HG03354 (cell line): ENCODE measurements at regions not wholly inside any gene's neighbourhood (a gene's known extent, or its start where the extent isn't known, plus 50 kb on each side); places are given as distances from the start of the nearest gene placed in this dataset.
"Not testable (repeated sequence)": the region's sequence is repeated elsewhere in the genome, so short reads cannot be mapped to it uniquely, and the experiment has no call there.

ENCODE experiments used
- ATAC-seq: cut with Tn5 transposase; IDR thresholded peaks from one replicate; pipeline ENCODE4 v1.9.1; 2021; ENCODE audit warnings: mild to moderate bottlenecking; ENCODE audit not compliant: unreplicated experiment, poor library complexity, severe bottlenecking

GRCh38 chr6:86502497-86502896 is 434.8 kb upstream of the HTR1E start:
- ATAC-seq = no peak

GRCh38 chr6:86500035-86500434 is 437.3 kb upstream of the HTR1E start:
- ATAC-seq = no peak

GRCh38 chr6:86489042-86489441 is 448.3 kb upstream of the HTR1E start:
- ATAC-seq = not testable (repeated sequence)

- ATAC-seq = no peak
These were observed 449.6 kb upstream of the HTR1E start for GRCh38 chr6:86487660-86488221.

- not testable (repeated sequence) for ATAC-seq
These were observed 459.0 kb upstream of the HTR1E start for GRCh38 chr6:86478316-86478715.

GRCh38 chr6:86477500-86478148 is 459.7 kb upstream of the HTR1E start:
- ATAC-seq = no peak

- ATAC-seq = no peak
These were observed 461.0 kb upstream of the HTR1E start for GRCh38 chr6:86476311-86476710.

- ATAC-seq = no peak
These were observed 463.2 kb upstream of the HTR1E start for GRCh38 chr6:86474081-86474480.

GRCh38 chr6:86471791-86472190 is 465.5 kb upstream of the HTR1E start:
- ATAC-seq = no peak

GRCh38 chr6:86459978-86460377 is 477.4 kb upstream of the HTR1E start:
- no peak for ATAC-seq

GRCh38 chr6:86456821-86457220 is 480.5 kb upstream of the HTR1E start:
- ATAC-seq = no peak

GRCh38 chr6:86453232-86453631 is 484.1 kb upstream of the HTR1E start:
- ATAC-seq = no peak

- ATAC-seq = no peak
These were observed 488.9 kb upstream of the HTR1E start for GRCh38 chr6:86448398-86448797.

GRCh38 chr6:86440608-86441007 is 496.7 kb upstream of the HTR1E start:
- ATAC-seq = no peak

GRCh38 chr6:86423571-86423970 is 513.8 kb upstream of the HTR1E start:
- no peak for ATAC-seq

- no peak for ATAC-seq
These were observed 525.3 kb upstream of the HTR1E start for GRCh38 chr6:86412057-86412456.

- ATAC-seq = no peak
These were observed 530.2 kb upstream of the HTR1E start for GRCh38 chr6:86407128-86407527.

- ATAC-seq = not testable (repeated sequence)
These were observed 544.5 kb upstream of the HTR1E start for GRCh38 chr6:86392850-86393249.

GRCh38 chr6:86380571-86381125 is 556.7 kb upstream of the HTR1E start:
- ATAC-seq = no peak

- no peak for ATAC-seq
These were observed 579.5 kb upstream of the HTR1E start for GRCh38 chr6:86357877-86358276.

- ATAC-seq = no peak
These were observed 582.1 kb upstream of the HTR1E start for GRCh38 chr6:86355271-86355670.
